CD4-positive, alpha-beta T cell treated with Interleukin-6 for 4 hours (primary cell): ENCODE measurements at regions not wholly inside any gene's neighbourhood (a gene's known extent, or its start where the extent isn't known, plus 50 kb on each side); places are given as distances from the start of the nearest gene placed in this dataset.
"Not testable (repeated sequence)": the region's sequence is repeated elsewhere in the genome, so short reads cannot be mapped to it uniquely, and the experiment has no call there.

Experiments used
- DNase-seq: peaks from one replicate; pipeline ENCODE4 v3.0.0-alpha.2; 2020; ENCODE audit warnings: mixed read lengths

- DNase-seq = no peak
Observed at GRCh38 chr5:2112173-2113025, 229.7 kb upstream of the IRX4 start.

- no peak for DNase-seq
Observed at GRCh38 chr5:2111569-2112105, 228.9 kb upstream of the IRX4 start.

GRCh38 chr5:2110934-2111462, 228.3 kb upstream of the IRX4 start:
- DNase-seq = no peak

- no peak for DNase-seq
Observed at GRCh38 chr5:2110137-2110933, 227.6 kb upstream of the IRX4 start.

GRCh38 chr5:2109566-2109965, 226.8 kb upstream of the IRX4 start:
- DNase-seq = no peak

- DNase-seq = no peak
Observed at GRCh38 chr5:2106721-2107120, 224.0 kb upstream of the IRX4 start.

- DNase-seq = no peak
Observed at GRCh38 chr5:2105141-2105540, 222.4 kb upstream of the IRX4 start.

- no peak for DNase-seq
Observed at GRCh38 chr5:2103940-2104339, 221.2 kb upstream of the IRX4 start.

- no peak for DNase-seq
Observed at GRCh38 chr5:2102819-2103776, 220.4 kb upstream of the IRX4 start.

GRCh38 chr5:2101685-2102084, 219.0 kb upstream of the IRX4 start:
- DNase-seq = no peak

- no peak for DNase-seq
Observed at GRCh38 chr5:2096887-2097505, 214.3 kb upstream of the IRX4 start.

- no peak for DNase-seq
Observed at GRCh38 chr5:2095011-2095410, 212.3 kb upstream of the IRX4 start.

- no peak for DNase-seq
Observed at GRCh38 chr5:2094616-2094995, 211.9 kb upstream of the IRX4 start.

- DNase-seq = no peak
Observed at GRCh38 chr5:2093859-2094615, 211.3 kb upstream of the IRX4 start.

- no peak for DNase-seq
Observed at GRCh38 chr5:2091921-2092320, 209.2 kb upstream of the IRX4 start.

- DNase-seq = no peak
Observed at GRCh38 chr5:2087980-2088379, 205.3 kb upstream of the IRX4 start.

GRCh38 chr5:2075365-2075764, 192.6 kb upstream of the IRX4 start:
- DNase-seq = no peak

GRCh38 chr5:2071562-2071961, 188.8 kb upstream of the IRX4 start:
- DNase-seq = no peak

- DNase-seq = not testable (repeated sequence)
Observed at GRCh38 chr5:2070787-2071186, 188.1 kb upstream of the IRX4 start.

- no peak for DNase-seq
Observed at GRCh38 chr5:2068531-2068930, 185.8 kb upstream of the IRX4 start.

- DNase-seq = no peak
Observed at GRCh38 chr5:2066373-2066772, 183.6 kb upstream of the IRX4 start.
